Posterior vena cava (tissue), 2 donors: ENCODE measurements at regions not wholly inside any gene's neighbourhood (a gene's known extent, or its start where the extent isn't known, plus 50 kb on each side); places are given as distances from the start of the nearest gene placed in this dataset.

Source experiments
- DNase-seq: peaks from one replicate; pipeline ENCODE4 v3.0.0-alpha.2; 2020; ENCODE audit warnings: low spot score
- intact Hi-C, 2 donors: fragments of 100-400 bp; cut with DNase I; formaldehyde crosslinking; loops; one replicate each; pipeline versions ENCODE4 v1.14.1 to v1.14.2; 2022 to 2023
- microRNA-seq, 2 donors: library from miRNA; unstranded; fragments of <30 nt; microRNA quantifications; one replicate each; pipeline ENCODE4 v1.2.0, GENCODE V29; 2020 to 2021; ENCODE audit warnings: borderline microRNAs expressed in 2 of 2
- donor health status: DM: yes; HTN: yes; CAD: no.
- donor health status: DM: yes; HTN: yes; CAD: no.

- intact Hi-C loops, result no loop called here
- no peak for DNase-seq
These were observed 68.9 kb upstream of the FRMD4A start for GRCh38 chr10:14399641-14400040.

GRCh38 chr10:14397066-14397465 lies 66.3 kb upstream of the FRMD4A start:
- peak; percentile 90 for DNase-seq
- intact Hi-C loops, result no loop called here

- intact Hi-C loops, result no loop called here
- no peak for DNase-seq
These were observed 65.8 kb upstream of the FRMD4A start for GRCh38 chr10:14396411-14397048.

- no peak for DNase-seq
- intact Hi-C loops, result no loop called here
These were observed 63.5 kb upstream of the FRMD4A start for GRCh38 chr10:14394179-14394578.

GRCh38 chr10:14391342-14391741 lies 60.6 kb upstream of the FRMD4A start:
- no peak for DNase-seq
- intact Hi-C loops, result no loop called here

GRCh38 chr10:14389981-14390590 lies 59.4 kb upstream of the FRMD4A start:
- intact Hi-C loops, result no loop called here
- no peak for DNase-seq

- no peak for DNase-seq
- intact Hi-C loops, result no loop called here
These were observed 55.2 kb upstream of the FRMD4A start for GRCh38 chr10:14385596-14386593.

- intact Hi-C loops, result no loop called here
- DNase-seq, result no peak
These were observed 54.2 kb upstream of the FRMD4A start for GRCh38 chr10:14384915-14385314.

- DNase-seq, result no peak
- intact Hi-C loops, result no loop called here
These were observed 53.5 kb upstream of the FRMD4A start for GRCh38 chr10:14384116-14384730.

GRCh38 chr10:14383266-14383665 lies 52.5 kb upstream of the FRMD4A start:
- intact Hi-C loops, result no loop called here
- no peak for DNase-seq

GRCh38 chr10:14382531-14382930 lies 51.8 kb upstream of the FRMD4A start:
- no peak for DNase-seq
- intact Hi-C loops, result no loop called here

GRCh38 chr10:14382022-14382421 lies 51.3 kb upstream of the FRMD4A start:
- intact Hi-C loops, result no loop called here
- DNase-seq, result no peak

- no peak for DNase-seq
- intact Hi-C loops, result no loop called here
These were observed 50.8 kb upstream of the FRMD4A start for GRCh38 chr10:14381475-14381874.

- intact Hi-C loops, result no loop called here
- no peak for DNase-seq
These were observed 50.0 kb upstream of the FRMD4A start for GRCh38 chr10:14380746-14381145.

Small RNAs in the stretch of these regions (microRNA-seq; reads per million reads assigned to microRNA genes)
- gene MIR1265, result 0 reads per million in 2 donors
- 0 reads per million in 2 donors for gene MIR4293
